ENCODE measurements at regions not wholly inside any gene's neighbourhood (a gene's known extent, or its start where the extent isn't known, plus 50 kb on each side); places are given as distances from the start of the nearest gene placed in this dataset.

DNA sequence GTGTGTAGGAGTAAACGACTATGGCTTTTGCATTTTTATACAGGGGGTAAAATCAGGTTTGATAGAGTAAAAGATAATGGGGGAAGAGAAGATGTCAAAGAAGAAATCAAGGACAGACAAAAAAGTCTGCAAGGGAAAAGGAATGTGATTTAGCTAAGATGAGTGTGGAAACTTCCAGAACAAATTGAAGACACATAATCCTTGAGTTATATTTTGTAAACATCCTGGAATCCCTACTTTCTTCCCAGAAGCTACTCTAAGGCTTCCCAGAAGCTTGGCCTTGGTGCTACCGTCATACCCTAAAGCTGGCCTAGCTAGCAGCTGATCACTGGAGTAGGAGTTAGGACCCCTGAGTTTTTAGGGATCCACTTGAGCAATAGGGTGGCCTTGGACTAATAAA is 82.4 kb downstream of the BLID start:
- no peak overlapping the region for H3K4me3 ChIP-seq (ENCODE audit: low read depth, low read length)
- TF ChIP-seq, protein P1, sequence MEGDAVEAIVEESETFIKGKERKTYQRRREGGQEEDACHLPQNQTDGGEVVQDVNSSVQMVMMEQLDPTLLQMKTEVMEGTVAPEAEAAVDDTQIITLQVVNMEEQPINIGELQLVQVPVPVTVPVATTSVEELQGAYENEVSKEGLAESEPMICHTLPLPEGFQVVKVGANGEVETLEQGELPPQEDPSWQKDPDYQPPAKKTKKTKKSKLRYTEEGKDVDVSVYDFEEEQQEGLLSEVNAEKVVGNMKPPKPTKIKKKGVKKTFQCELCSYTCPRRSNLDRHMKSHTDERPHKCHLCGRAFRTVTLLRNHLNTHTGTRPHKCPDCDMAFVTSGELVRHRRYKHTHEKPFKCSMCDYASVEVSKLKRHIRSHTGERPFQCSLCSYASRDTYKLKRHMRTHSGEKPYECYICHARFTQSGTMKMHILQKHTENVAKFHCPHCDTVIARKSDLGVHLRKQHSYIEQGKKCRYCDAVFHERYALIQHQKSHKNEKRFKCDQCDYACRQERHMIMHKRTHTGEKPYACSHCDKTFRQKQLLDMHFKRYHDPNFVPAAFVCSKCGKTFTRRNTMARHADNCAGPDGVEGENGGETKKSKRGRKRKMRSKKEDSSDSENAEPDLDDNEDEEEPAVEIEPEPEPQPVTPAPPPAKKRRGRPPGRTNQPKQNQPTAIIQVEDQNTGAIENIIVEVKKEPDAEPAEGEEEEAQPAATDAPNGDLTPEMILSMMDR (conservative IDR thresholded peaks at IDR 0.05; ENCODE audit: low read depth, low read length): no peak
- DNase-seq (ENCODE audit: low read depth): no peak

DNA sequence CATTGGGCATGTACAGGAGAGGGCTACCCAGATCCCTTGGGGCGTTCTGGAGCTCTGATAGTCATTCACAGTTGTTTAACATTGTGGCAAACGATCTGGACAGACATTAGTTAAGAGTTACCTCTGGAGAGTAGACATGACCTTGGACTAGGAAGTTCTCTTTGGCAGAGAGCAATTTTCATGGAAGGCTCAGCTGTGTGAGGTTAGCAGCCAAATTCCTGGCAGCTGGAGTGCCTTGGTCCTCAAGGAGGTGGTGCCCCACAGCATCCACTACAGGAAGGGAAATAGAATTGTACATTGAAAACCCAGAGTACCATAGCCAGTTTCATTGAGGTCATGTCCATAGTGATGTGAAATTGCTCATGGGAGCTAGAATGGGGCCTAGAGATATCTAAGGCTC is 82.8 kb downstream of the BLID start:
- DNase-seq (ENCODE audit: low read depth): no peak
- TF ChIP-seq, protein P1 (conservative IDR thresholded peaks at IDR 0.05; ENCODE audit: low read depth, low read length): no peak
- no peak overlapping the region for H3K4me3 ChIP-seq (ENCODE audit: low read depth, low read length)

DNA sequence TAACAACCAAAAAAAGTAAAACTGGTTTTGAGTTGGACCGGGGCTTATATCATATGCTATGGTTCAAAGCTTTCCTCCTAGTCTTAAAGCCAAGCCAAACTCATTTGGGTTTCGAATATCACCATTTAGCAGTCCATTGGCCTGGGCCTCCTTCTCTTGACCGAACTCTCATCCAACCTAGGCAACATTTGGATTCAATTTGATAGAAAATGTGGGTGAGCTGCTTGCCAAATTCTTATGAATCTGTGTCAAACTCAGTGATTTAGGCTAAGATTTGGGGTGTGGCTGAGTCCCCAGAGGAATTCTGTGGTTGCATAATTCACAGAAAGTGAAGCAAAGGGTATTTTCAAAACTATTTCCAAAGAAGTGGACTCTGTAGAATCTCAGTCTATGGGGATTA is 83.7 kb downstream of the BLID start:
- TF ChIP-seq, protein P1 (conservative IDR thresholded peaks at IDR 0.05; ENCODE audit: low read depth, low read length): no peak
- DNase-seq (ENCODE audit: low read depth): no peak
- H3K4me3 ChIP-seq (ENCODE audit: low read depth, low read length): no peak overlapping the region

DNA sequence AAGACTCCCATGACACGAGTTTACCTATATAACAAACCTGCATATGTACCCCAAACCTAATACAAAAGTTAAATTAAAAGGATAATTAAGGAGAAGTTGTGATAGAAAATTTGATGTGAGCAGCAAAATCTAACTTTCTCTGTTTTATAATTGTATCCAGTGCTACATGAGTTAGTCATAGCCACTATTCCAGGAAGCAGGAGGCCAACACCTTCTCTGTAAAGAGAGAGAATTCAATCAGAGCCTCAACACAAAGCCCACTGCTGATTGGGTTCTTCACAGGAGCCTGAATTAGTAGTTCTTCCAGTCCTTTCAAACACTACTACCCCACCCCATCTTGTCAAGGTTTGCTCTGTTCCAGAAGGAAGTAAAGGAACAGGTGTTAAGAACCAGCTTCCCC is 84.2 kb downstream of the BLID start:
- H3K4me3 ChIP-seq (ENCODE audit: low read depth, low read length): no peak overlapping the region
- no peak for DNase-seq (ENCODE audit: low read depth)
- TF ChIP-seq, protein P1 (conservative IDR thresholded peaks at IDR 0.05; ENCODE audit: low read depth, low read length): no peak

DNA sequence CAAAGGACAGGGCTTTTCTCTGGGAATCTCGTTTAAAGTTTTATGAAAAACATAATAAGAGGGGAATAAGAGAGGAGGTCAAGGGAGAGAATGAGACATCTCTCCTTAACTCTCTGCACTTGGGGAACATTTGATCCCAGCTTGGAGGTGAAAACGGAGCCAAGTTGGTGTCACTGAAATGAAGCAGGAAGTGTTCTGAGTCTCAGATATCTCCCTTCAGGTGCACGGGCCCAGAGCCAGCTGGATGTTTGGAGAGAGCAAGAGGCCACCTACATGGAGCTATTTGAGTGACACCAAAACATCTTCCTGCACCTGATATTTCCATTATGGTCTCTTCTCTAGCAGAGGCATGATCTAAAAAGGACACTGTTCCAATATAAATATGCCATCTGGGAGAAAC is 85.7 kb downstream of the BLID start:
- TF ChIP-seq, protein P1 (conservative IDR thresholded peaks at IDR 0.05; ENCODE audit: low read depth, low read length): no peak
- H3K4me3 ChIP-seq (ENCODE audit: low read depth, low read length): no peak overlapping the region
- DNase-seq (ENCODE audit: low read depth): no peak

DNA sequence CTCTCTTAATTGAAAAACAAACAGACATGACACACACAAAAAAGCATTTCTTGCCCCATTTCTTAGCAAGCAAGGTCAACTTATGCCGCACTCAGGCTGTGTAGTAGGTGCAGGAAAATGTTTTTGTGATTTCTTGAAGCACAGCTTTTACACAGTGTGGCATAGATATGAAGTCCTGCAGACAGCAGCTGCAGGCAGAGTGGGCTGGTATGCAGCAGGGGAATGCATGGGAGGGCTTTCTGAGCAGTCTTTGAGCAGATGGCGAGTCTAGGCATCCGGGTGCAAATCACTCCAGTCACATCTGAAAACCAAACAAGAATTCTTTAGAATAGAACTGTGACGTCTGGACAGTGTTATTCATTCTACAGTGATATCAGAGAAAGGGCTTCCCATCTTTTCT is 87.5 kb downstream of the BLID start:
- TF ChIP-seq, protein P1 (conservative IDR thresholded peaks at IDR 0.05; ENCODE audit: low read depth, low read length): no peak
- H3K4me3 ChIP-seq (ENCODE audit: low read depth, low read length): no peak overlapping the region
- DNase-seq (ENCODE audit: low read depth): no peak

DNA sequence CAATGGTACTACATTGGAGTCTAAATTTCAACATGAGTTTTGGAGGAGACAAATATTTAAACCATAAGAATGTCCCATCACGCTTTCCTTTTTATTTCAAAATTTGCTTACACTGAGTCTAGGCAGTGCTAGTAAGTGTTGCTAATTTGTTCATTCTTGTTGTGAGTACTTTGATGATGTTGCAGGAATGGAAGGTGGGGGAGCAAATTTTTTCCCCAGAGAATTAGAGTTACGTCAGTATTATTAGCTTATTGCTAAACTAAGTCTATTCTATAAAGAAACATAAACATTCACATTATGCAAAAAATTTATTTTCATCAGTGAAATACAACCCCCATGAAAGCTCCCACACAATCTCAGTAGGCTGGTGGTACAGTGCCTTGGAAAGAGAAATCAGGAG is 88.0 kb downstream of the BLID start:
- no peak for DNase-seq (ENCODE audit: low read depth)
- no peak overlapping the region for H3K4me3 ChIP-seq (ENCODE audit: low read depth, low read length)
- TF ChIP-seq, protein P1 (conservative IDR thresholded peaks at IDR 0.05; ENCODE audit: low read depth, low read length): no peak

All from epithelial cell of proximal tubule (primary cell).